Stimulated activated CD4-positive, alpha-beta T cell treated with anti-CD3 and anti-CD28 coated beads, Interleukin-2, amount 100 ng/mL, for 24 hours (primary cell): ENCODE measurements at regions not wholly inside any gene's neighbourhood (a gene's known extent, or its start where the extent isn't known, plus 50 kb on each side); places are given as distances from the start of the nearest gene placed in this dataset.
"Not testable (repeated sequence)": the region's sequence is repeated elsewhere in the genome, so short reads cannot be mapped to it uniquely, and the experiment has no call there.

Experiments
- DNase-seq, 2 donors: peaks; one replicate each; pipeline ENCODE4 v3.0.0-alpha.2; 2020

DNA sequence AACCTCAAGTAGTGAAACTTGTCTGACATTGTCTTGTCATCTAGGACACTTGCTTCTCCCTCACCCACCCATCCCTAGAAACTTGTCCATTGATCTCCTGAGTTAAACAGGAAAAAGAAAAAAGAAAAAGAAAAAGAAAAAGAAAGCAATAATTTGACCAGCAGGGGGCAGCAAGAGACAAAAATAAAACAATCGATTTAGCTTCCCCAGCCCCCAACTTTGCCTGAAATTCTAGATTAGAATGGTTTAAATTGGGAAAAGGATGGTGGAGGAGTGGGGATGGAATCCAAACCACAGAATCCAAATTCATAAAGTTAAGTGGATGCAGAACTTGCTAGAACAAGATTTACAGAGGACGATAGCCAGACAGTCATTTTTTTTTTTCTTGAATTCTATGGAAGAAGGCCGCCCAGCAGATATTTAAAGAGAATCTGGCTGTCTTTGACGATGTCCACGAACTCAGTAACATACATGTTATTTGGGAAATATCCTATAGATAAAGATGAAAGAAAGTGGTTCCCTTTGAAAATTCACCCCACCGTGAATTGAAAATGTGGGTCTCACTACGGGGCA is 282.9 kb downstream of the USP46 start:
- peak; percentile 4 to 21 for DNase-seq

DNA sequence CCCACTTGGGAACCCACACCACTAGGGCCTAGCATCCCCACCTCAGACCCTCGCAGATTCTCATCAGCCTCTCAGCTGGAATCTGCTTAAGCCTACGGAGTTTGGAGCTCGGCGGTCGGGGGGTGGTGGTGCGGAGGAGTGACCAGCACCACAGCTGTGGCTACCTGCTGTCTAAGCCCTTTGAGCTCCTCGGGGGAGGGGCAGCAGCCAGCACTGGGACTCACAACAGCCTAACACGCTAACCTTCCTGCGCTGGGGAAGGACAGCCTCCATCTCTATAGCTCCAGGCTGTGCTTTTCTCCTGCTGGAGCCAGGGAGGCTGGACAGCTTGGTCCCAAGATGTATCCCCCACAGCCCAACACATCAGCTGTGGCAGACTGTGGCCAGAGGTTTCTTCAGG is 281.5 kb downstream of the USP46 start:
- DNase-seq, result no peak

- DNase-seq, result no peak
Measured at GRCh38 chr4:52407545-52407944, 251.6 kb downstream of the USP46 start.

DNA sequence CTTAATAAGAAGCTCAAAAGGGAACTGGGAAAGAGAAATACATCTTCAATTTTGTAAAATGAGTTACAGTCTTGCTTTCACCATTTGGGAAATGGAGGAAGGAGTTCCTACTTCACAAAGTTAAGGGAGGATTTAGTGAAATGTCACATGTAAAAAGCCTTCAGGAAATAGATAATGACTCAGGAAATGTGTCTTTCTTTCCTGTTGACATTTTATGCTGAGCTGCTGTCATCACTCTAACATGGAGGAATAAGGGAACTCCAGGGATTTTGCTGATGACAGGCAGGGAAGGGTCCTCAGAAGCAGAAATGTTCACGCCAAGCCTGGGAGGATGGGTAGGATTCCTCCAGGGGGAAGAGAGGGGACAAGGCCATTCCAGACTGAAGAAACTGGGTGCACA is 251.1 kb downstream of the USP46 start:
- DNase-seq, result no peak

- DNase-seq, result no peak
Measured at GRCh38 chr4:52408471-52408870, 250.6 kb downstream of the USP46 start.

DNA sequence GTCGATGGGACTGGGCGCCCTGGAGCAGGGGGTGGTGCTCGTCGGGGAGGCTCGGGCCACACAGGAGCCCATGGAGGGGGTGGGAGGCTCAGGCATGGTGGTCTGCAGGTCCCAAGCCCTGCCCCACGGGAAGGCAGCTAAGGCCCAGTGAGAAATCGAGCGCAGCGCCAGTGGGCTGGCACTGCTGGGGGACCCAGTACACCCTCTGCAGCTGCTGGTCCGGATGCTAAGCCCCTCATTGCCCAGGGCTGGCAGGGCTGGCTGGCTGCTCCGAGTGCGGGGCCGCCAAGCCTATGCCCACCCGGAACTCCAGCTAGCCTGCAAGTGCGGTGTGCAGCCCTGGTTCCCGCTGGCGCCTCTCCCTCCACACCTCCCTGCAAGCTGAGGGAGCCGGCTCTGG is 249.3 kb downstream of the USP46 start:
- DNase-seq, result not testable (repeated sequence)

DNA sequence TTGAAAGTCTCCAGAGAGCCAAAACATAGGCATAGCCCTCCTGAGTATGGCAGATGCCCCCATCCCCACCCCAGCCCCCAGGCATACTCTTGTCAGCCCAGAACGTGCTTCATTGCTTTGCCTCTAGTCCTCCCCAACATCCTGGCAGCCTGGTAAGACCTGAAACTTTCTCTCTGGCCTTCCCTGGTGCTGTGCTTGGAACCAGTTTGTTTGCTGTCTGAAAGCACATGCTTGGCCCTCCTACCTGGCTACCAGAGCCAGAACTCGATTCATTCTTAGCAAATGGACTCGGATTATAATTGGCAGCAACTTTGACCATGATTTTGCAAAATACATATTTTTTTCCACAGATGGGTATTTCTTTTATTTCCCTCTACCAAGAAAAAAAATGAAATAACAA is 248.1 kb downstream of the USP46 start:
- DNase-seq, result no peak

- no peak for DNase-seq
Measured at GRCh38 chr4:52420330-52420729, 238.8 kb downstream of the USP46 start.

- DNase-seq, result no peak
Measured at GRCh38 chr4:52421811-52422213, 237.3 kb downstream of the USP46 start.

DNA sequence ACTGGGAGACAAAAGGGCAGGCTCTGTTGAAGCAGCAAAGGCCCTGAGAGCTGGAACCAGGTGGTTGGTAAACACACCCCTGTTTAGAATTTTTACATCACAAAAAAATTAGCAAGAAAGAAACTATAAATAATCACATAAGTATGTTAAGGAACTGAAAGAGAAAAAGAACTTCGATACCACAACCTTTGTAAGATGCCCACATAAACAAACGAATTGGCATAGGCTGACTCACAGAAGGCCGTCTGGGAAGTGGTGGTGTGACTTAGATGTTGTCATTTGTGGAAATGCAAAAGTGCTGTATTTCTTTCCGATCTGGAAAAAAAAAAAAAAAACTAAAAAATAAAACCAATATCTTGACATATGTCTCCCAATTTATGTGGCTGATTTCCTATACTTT is 235.1 kb downstream of the USP46 start:
- DNase-seq, result no peak

- no peak for DNase-seq
Measured at GRCh38 chr4:52425751-52426326, 233.3 kb downstream of the USP46 start.

DNA sequence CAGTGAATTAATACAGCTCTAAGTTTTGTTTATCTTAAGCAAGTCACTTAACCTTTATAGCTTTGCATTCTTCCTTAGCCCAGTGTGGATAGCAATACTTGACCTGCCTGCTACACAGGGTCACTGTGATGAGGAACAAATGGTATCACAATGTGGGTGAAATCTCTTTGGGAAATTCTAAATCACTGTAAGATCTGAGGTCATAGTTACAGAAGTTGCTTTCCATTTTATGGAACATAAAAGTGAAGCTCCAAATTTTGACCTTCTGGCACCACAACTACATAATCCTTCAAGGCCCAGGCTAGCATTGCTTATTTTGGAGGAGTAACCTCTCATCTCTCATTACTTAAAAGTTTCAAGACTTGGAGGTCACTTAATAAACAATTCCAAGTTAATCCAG is 227.7 kb downstream of the USP46 start:
- no peak for DNase-seq

- no peak for DNase-seq
Measured at GRCh38 chr4:52431869-52432268, 227.2 kb downstream of the USP46 start.

DNA sequence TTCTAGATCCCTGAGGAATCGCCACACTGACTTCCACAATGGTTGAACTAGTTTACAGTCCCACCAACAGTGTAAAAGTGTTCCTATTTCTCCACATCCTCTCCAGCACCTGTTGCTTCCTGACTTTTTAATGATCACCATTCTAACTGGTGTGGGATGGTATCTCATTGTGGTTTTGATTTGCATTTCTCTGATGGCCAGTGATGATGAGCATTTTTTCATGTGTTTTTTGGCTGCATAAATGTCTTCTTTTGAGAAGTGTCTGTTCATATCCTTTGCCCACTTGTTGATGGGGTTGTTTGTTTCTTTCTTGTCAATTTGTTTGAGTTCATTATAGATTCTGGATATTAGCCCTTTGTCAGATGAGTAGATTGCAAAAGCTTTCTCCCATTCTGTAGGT is 216.6 kb downstream of the USP46 start:
- not testable (repeated sequence) for DNase-seq

DNA sequence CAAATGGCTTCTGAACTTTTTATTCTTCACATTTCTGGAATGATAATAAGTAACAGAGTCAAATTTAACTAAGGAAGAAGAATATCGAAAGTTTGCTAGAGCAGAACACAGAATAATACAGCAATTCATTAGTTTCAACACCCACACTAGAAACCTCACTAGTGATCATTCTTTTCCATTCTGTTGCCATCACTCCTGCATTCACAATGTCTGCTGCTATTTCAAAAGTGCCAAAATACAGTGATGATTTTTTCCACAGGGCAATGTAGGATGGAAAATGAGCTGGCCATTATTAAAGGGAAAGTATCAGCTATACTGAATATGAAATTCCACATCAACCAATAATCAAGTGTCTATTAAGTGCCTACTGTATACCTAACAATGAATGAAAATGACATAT is 186.7 kb downstream of the USP46 start:
- DNase-seq, result no peak

DNA sequence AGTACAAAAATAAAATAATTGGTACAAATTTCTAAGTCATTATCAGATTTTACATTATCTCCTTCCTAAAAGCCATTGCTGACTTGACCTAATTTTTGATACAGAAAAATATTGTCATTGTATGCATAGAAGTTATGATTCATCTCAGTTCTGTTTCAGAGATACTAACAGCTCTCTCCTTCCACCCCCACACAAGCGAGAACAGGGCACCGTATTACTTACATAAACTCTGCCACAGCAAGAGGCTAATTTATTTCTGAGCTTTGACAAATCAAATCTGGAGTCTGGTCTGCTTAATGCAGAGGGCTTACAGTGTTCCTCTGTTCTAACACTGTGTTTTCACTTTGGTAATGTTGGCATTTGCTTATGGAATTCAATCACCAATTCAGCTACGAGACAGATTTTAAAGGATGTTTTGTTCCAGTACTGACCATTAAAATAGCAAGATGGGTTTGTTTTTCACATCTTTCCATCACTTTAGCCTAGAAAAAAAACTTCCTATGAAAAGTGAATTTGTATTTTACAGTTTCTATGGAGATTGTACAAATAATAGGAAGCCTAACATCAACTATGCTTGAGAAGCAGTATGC is 181.8 kb downstream of the USP46 start:
- DNase-seq, result no peak

DNA sequence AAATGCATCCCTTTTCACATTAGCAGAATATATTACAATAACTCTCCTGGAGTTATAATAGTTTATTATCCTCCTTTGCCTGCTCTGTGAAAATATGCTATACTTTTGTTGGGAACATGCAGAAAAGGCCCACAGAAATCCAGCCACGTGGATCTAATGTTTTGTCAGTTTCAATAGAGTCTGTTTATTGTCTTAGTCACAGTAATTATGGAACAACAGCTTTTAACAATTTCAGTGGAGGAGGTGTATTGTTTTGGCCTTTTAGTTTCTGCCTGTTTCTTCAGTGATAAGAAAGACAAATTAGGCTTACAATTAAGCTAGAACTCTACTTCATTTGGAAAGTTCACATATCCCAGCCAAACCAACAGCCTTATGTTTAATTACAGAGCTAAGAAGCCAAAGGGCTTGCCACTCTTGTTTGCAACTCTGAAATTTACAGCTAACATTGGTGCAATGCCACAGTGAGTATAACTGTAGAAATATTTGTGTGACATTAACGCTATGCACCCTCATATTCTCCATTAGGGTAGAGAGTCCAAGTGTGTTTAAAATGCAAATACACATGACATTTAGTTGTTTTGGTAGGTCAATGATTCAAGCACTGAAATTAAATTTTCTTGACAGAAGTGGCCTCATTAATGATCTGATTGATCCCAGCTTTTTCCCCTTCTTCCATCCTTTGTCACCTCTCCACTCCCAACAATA is 175.8 kb downstream of the USP46 start:
- no peak for DNase-seq

- DNase-seq, result no peak
Measured at GRCh38 chr4:52507774-52508173, 151.3 kb downstream of the USP46 start.

DNA sequence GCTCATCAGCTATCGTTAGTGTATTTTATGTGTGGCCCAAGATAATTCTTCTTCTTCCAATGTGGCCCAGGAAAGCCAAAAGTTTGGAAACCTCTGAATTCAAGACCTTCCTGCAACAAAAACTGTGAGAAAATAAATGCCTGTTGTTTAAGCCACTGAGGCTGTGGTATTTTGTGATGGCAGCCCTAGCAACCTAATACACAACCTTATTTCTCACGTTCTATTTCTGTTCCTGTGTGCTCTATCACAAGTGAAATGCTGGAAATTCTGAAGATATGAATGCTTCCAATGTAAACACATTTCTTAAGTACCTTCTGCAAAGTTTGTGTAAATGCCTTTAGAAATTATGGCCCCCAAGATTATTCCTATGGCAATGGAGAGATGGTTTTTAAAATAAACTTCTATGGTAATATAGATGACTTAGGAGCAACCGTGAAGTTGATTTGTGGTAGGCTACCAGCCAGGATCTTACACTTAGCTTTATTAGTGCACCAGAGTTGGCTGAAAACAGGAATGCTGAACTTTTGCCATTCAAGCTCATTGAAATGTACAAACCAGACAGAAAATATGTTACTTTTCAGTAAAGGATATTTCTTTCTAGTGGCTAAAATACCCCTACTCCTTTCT is 148.0 kb downstream of the USP46 start:
- no peak for DNase-seq

GRCh38 chr4:52511825-52512224 is 147.3 kb downstream of the USP46 start:
- DNase-seq, result no peak

GRCh38 chr4:52512291-52512690 is 146.8 kb downstream of the USP46 start:
- DNase-seq, result no peak

- not testable (repeated sequence) for DNase-seq
Measured at GRCh38 chr4:52522093-52522492, 137.0 kb downstream of the USP46 start.

DNA sequence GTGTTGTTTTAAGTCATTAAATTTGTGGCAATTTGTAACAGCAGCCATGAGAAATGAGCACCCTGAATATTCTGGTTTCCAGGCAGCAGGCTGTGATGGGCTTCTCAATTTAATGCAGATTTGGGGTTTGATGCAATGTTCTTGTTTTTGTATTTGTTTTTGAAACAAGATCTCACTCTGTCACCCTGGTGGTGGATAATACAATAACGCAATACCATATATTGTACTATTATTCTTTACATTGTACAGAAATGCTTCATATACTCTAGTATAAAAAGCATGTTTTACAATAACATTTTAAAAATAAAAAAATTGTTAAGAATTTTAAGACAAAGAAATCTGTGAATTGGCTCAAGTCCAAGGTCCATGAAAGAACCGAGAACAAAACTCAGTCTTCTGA is 129.1 kb downstream of the USP46 start:
- DNase-seq, result no peak

- DNase-seq, result no peak
Measured at GRCh38 chr4:52535793-52536192, 123.3 kb downstream of the USP46 start.
